PFSK-1 (cell line): ENCODE measurements at regions not wholly inside any gene's neighbourhood (a gene's known extent, or its start where the extent isn't known, plus 50 kb on each side); places are given as distances from the start of the nearest gene placed in this dataset.

Experiments
- POLR2AphosphoS5 ChIP-seq: IDR thresholded peaks from 2 replicates; pipeline ENCODE4 v1.6.1; 2012; ENCODE audit warnings: low read depth, mild to moderate bottlenecking, control low read depth, low read length, moderate library complexity
- REST ChIP-seq, 2 experiments: IDR thresholded peaks; 2 replicates each; pipeline versions ENCODE4 v1.6.1 to v1.8.0; 2011 to 2012; ENCODE audit warnings: low read depth in 2 of 2, low read length in 2 of 2, control low read depth in 1 of 2, inconsistent platforms in 1 of 2, mild to moderate bottlenecking in 1 of 2, moderate library complexity in 1 of 2; ENCODE audit not compliant: insufficient read depth in 1 of 2
- SIN3A ChIP-seq: IDR thresholded peaks from 2 replicates; pipeline ENCODE4 v1.6.1; 2012; ENCODE audit warnings: mild to moderate bottlenecking, low read length, moderate library complexity, borderline replicate concordance; ENCODE audit not compliant: insufficient read depth
- TAF1 ChIP-seq: IDR thresholded peaks from 2 replicates; pipeline ENCODE4 v1.6.1; 2012; ENCODE audit warnings: low read length, control low read depth, borderline replicate concordance; ENCODE audit not compliant: insufficient read depth

GRCh38 chr5:12910641-12911040 lies 1006.4 kb upstream of the CTNND2 start:
- TF ChIP-seq POLR2AphosphoS5 (no peak), TAF1 (no peak), SIN3A (no peak), REST (IDR thresholded peaks at IDR 0.05; ENCODE audit: insufficient read depth in 1 of 2, low read depth in 2 of 2, low read length in 2 of 2) (no peak)
